A549 (cell line): ENCODE measurements at regions not wholly inside any gene's neighbourhood (a gene's known extent, or its start where the extent isn't known, plus 50 kb on each side); places are given as distances from the start of the nearest gene placed in this dataset.

Experiments used
- CEBPB ChIP-seq, 2 experiments: fragments of >200 bp in 1 of 2; sonication (Bioruptor Twin) in 1 of 2; formaldehyde crosslinking in 1 of 2; IDR thresholded peaks; 2 replicates each; pipeline ENCODE4 v1.6.1; 2012 to 2016
- CTCF ChIP-seq: fragments of >200 bp; sonication (Bioruptor Twin); formaldehyde crosslinking; IDR thresholded peaks from 3 replicates; pipeline ENCODE4 v1.5.1; 2016
- E2F6 ChIP-seq: IDR thresholded peaks from 2 replicates; pipeline ENCODE4 v1.6.1; 2012; ENCODE audit warnings: low read depth, borderline replicate concordance
- FOSL2 ChIP-seq, 2 experiments: fragments of 450-650 bp in 1 of 2; fragments of >200 bp in 1 of 2; sonication (Bioruptor Twin) in 1 of 2; formaldehyde crosslinking; IDR thresholded peaks; 2 replicates each; pipeline versions ENCODE4 v1.5.0 to v1.6.1; 2016 to 2020; ENCODE audit warnings: mild to moderate bottlenecking in 1 of 2, moderate library complexity in 1 of 2
- KDM1A ChIP-seq: fragments of 200-600 bp; sonication (generic); IDR thresholded peaks from 2 replicates; pipeline ENCODE4 v1.6.1; 2016; ENCODE audit warnings: low read depth, mild to moderate bottlenecking
- MAFK ChIP-seq: fragments of 450-650 bp; IDR thresholded peaks from 2 replicates; pipeline ENCODE4 v1.6.1; 2014; ENCODE audit not compliant: partially characterized antibody
- MAX ChIP-seq: IDR thresholded peaks from 2 replicates; pipeline ENCODE4 v1.6.1; 2012
- PHF8 ChIP-seq: fragments of 200-600 bp; sonication (generic); IDR thresholded peaks from 2 replicates; pipeline ENCODE4 v1.6.1; 2016; ENCODE audit warnings: low read depth, mild to moderate bottlenecking, antibody characterized with exemption, moderate library complexity, borderline replicate concordance
- POLR2A ChIP-seq: IDR thresholded peaks from 2 replicates; pipeline ENCODE4 v1.6.1; 2012; ENCODE audit warnings: mild to moderate bottlenecking, low read length
- RAD21 ChIP-seq, 2 experiments: fragments of >200 bp in 1 of 2; sonication (Bioruptor Twin) in 1 of 2; formaldehyde crosslinking in 1 of 2; IDR thresholded peaks in 1 of 2; conservative IDR thresholded peaks in 1 of 2; 2 replicates in 1 of 2; 3 replicates in 1 of 2; pipeline ENCODE4 v1.6.1; 2012 to 2018; ENCODE audit warnings: inconsistent platforms in 1 of 2
- RCOR1 ChIP-seq: fragments of 150-350 bp; IDR thresholded peaks from 2 replicates; pipeline ENCODE4 v1.6.1; 2014; ENCODE audit warnings: antibody characterized with exemption, low read length, low read depth
- REST ChIP-seq: fragments of 200-600 bp; sonication (generic); IDR thresholded peaks from 2 replicates; pipeline ENCODE4 v1.6.1; 2016; ENCODE audit warnings: antibody characterized with exemption, mild to moderate bottlenecking, moderate library complexity
- USF2 ChIP-seq: fragments of 450-650 bp; IDR thresholded peaks from 2 replicates; pipeline ENCODE4 v1.6.1; 2014; ENCODE audit warnings: antibody characterized with exemption
- ZSCAN20 ChIP-seq: fragments of 250-450 bp; sonication (Bioruptor Pico); IDR thresholded peaks from 2 replicates; pipeline ENCODE4 v1.8.0; 2022; ENCODE audit warnings: mild to moderate bottlenecking, moderate library complexity

- TF ChIP-seq PHF8: no peak
- no peak for TF ChIP-seq CEBPB (IDR thresholded peaks at IDR 0.05)
- TF ChIP-seq MAFK: no peak
- no peak for TF ChIP-seq CTCF
- no peak for TF ChIP-seq USF2
- TF ChIP-seq MAX: no peak
- TF ChIP-seq RCOR1: no peak
- no peak for TF ChIP-seq ZSCAN20
- TF ChIP-seq REST: no peak
- TF ChIP-seq FOSL2 (IDR thresholded peaks at IDR 0.05): no peak
- TF ChIP-seq FOSL2 (CRISPR knock-in tag; IDR thresholded peaks at IDR 0.05): no peak
- no peak for TF ChIP-seq POLR2A
- no peak for TF ChIP-seq RAD21 (conservative IDR thresholded peaks at IDR 0.05 in 1 of 2, IDR thresholded peaks at IDR 0.05 in 1 of 2)
- no peak for TF ChIP-seq KDM1A
- TF ChIP-seq E2F6: no peak
Observed at GRCh38 chr11:69392104-69392653, 89.3 kb upstream of the LINC01488 start.
